ENCODE measurements at regions not wholly inside any gene's neighbourhood (a gene's known extent, or its start where the extent isn't known, plus 50 kb on each side); places are given as distances from the start of the nearest gene placed in this dataset.

DNA sequence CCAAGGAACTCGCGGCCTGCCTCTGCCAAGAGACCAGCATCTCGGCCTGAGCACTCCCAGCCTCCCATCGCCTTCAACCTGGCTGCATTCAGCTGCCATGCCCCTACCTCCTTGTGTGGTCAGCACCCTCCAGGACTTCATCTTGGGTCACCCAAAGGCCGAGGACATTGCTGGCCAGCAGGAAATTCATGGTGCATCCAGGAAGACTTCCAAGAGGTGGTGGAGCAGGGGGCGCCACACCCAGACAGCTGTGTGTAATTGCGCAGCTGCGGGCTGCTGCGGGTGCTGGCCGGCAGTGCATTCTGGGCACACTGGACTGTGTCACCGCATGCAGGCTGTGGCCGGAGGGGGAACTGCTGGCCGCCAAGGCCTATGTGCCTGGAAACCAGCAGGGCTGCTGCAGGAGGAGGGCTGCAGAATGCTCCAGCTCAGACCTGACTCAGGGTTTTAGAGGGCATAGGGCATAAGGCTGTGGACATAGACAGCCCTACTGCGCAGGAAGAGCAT is 164.3 kb upstream of the TUBA3C start:
- H3K9me1 ChIP-seq (ENCODE audit: insufficient read depth, low read length), result no peaks in the 10 kb centered on the region
- no peak overlapping the region for H2AK5ac ChIP-seq (ENCODE audit: low read depth, low read length)
- no peak overlapping the region for H3K14ac ChIP-seq (replicated peaks; ENCODE audit: low read depth, low read length)
- ChIA-PET POLR2A (ENCODE audit: unreplicated experiment) (no interaction called here), CTCF (no interaction called here)
- no peak overlapping the region for H2BK120ac ChIP-seq (ENCODE audit: low read depth, low read length)
- no peak overlapping the region for H4K91ac ChIP-seq (ENCODE audit: insufficient read depth, low read depth, low read length)
- H3K27ac ChIP-seq (ENCODE audit: insufficient read depth, low read length), result no peak overlapping the region
- no peak overlapping the region for H3K4me3 ChIP-seq (ENCODE audit: insufficient read depth, low read depth, low read length)
- peaks cover 12% of the 10 kb centered on the region; the same call in 1 of the 2 replicates for H3K9me3 ChIP-seq (ENCODE audit: control insufficient read depth, insufficient read depth, low read length)
- H4K8ac ChIP-seq (ENCODE audit: low read depth in 2 of 2, low read length in 2 of 2), result no peak overlapping the region
- ATAC-seq (ENCODE audit: low read depth) (no peak), DNase-seq (no peak)
- H3K4ac ChIP-seq (ENCODE audit: low read depth, low read length), result no peak overlapping the region
- H3K36me3 ChIP-seq (ENCODE audit: control insufficient read depth, insufficient read depth, low read length), result no peaks in the 10 kb centered on the region
- H2AFZ ChIP-seq (replicated peaks; ENCODE audit: low read length, poor library complexity), result no peak overlapping the region
- H2AK9ac ChIP-seq (replicated peaks; ENCODE audit: low read depth, low read length, poor library complexity), result no peak overlapping the region
- H4K5ac ChIP-seq (ENCODE audit: low read depth, low read length), result no peak overlapping the region
- H3K9ac ChIP-seq (ENCODE audit: low read depth, low read length), result no peak overlapping the region
- H2BK5ac ChIP-seq (ENCODE audit: low read depth, low read length, poor library complexity, severe bottlenecking), result no peak overlapping the region
- dilution Hi-C loops (cut with HindIII; ENCODE audit: low sequenced_read_pairs, unreplicated experiment), result no loop called here
- intact Hi-C loops (cut with micrococcal nuclease), result no loop called here
- no TSS peak for BruUV-seq (replicated peaks)
- in situ Hi-C loops (cut with MboI; ENCODE audit: low sequenced_read_pairs), result no loop called here
- H3K4me2 ChIP-seq (ENCODE audit: low read depth, low read length), result no peak overlapping the region
- H2BK15ac ChIP-seq (ENCODE audit: low read depth, low read length), result no peak overlapping the region
- WGBS, 2 experiments (ENCODE audit: extremely low coverage in 2 of 2, insufficient read length in 1 of 2), result no CpG with 5 or more reads among the region's 14 CpGs
- no peaks in the 10 kb centered on the region for H3K79me1 ChIP-seq (ENCODE audit: low read depth in 1 of 2, low read length in 2 of 2)
- no peaks in the 10 kb centered on the region for H4K20me1 ChIP-seq (ENCODE audit: insufficient read depth, low read length)
- no peaks in the 10 kb centered on the region for H3K27me3 ChIP-seq (ENCODE audit: control insufficient read depth, insufficient read depth, low read length)
- H3K23ac ChIP-seq (ENCODE audit: low read depth, low read length), result no peak overlapping the region
- H3K4me1 ChIP-seq (ENCODE audit: control insufficient read depth, insufficient read depth, low read length), result no peaks in the 10 kb centered on the region
- H3K56ac ChIP-seq (ENCODE audit: extremely low read depth, insufficient read depth, low read length), result no peak overlapping the region
- no peak overlapping the region for H3K18ac ChIP-seq (ENCODE audit: low read depth, low read length)
- no peak for TF ChIP-seq CEBPB (IDR thresholded peaks at IDR 0.05; ENCODE audit: low read depth, low read length)
- H2BK20ac ChIP-seq (ENCODE audit: low read depth, low read length), result no peak overlapping the region

All from IMR-90 (cell line).